Dedifferentiated amniotic fluid mesenchymal stem cell (primary cell): ENCODE measurements at regions not wholly inside any gene's neighbourhood (a gene's known extent, or its start where the extent isn't known, plus 50 kb on each side); places are given as distances from the start of the nearest gene placed in this dataset.
"Not testable (repeated sequence)": the region's sequence is repeated elsewhere in the genome, so short reads cannot be mapped to it uniquely, and the experiment has no call there.

Experiments
- DNase-seq: peaks from one replicate; pipeline ENCODE4 v3.0.0-alpha.2; 2016; ENCODE audit errors: extremely low spot score

DNA sequence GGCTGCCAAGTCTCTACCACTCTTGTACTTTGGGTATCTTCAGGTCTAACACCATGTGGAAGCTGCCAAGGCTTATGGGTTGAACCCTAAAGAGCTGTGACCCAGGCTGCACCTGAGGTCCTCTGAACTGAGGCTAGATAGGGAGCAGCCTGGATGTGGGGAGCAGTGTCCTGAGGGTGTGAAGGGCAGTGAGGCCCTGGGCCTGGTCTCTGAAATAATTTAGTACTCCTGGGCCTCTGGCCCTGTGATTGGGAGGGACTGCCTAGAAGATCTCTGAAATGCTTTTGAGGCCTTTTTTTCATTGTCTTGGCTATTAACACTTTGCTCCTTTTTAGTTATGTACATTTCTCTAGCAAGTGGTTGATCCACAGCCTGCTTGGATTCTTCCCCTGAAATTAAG is 847.2 kb upstream of the B3GALT2 start:
- no peak for DNase-seq

DNA sequence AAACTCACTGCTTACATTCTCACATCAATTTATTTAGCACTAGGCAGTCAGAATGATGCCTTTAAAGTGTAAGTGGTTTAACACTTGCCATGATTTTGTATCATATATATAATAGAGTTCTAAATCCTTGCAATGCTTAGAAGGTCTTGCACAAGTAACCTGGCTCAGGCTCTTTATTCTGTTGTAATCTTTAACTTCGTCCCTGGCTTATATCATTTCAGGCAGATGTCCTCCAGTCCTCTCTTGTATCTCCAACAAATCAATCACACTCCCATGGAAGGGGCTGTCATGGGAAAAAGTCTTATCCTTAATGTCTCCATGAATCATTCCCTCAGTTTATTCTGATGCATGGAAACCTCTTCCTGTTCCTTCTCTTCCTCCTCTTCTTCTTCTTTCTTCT is 841.6 kb upstream of the B3GALT2 start:
- DNase-seq, result no peak

DNA sequence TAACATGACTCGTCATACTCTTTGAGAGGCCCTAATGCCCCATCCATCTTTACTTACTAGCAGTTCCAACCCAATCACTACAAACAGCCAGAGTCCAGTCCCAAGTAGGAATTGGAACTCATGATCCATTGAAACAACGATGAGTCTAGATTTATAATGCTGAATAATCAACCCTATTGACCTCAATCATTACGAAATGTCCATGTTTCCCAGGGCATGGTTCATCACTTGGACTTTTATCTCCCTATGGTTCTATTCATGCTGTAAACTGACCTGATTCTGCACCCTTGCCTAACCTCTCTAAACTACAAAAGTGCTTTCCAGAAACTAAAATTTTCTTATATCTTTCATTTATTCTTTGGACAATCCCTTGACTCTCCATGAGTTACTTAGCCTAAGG is 840.0 kb upstream of the B3GALT2 start:
- no peak for DNase-seq

DNA sequence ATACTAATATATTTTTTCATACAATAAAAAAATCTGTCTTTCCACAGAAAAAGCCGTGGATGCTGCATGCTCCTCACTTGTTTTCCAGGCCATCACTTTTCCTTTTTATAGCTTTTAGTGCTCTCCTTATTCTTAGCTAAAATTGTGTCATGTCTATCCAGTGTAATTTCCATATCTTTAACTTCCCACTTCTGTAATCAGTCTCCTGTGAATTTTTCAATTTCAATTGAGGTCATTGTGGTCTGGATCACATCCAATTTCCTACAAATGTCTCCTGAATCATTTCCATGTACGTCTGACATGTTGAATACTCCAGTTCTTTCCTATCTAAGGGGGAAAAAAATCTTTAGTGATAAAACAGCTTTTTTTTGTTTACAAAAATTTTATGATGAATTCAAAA is 838.2 kb upstream of the B3GALT2 start:
- no peak for DNase-seq

DNA sequence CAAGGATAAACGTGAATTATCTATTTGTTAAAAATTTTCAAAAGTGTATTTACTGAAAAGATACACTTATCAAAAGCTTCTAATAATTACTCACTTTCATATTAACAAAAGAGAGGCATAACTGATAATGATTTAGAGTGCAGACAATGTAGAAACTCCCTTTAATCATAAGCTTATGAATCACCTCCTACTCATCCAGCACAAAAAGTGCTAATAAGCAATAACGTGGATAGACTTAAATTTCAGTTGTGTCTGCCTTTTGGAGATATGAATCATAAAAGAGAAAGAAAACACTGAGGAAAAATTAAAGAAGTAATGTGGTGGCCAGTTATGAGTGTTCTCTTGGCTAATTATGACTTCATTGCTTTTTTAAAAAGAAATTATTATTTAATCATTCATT is 827.6 kb upstream of the B3GALT2 start:
- DNase-seq, result no peak

DNA sequence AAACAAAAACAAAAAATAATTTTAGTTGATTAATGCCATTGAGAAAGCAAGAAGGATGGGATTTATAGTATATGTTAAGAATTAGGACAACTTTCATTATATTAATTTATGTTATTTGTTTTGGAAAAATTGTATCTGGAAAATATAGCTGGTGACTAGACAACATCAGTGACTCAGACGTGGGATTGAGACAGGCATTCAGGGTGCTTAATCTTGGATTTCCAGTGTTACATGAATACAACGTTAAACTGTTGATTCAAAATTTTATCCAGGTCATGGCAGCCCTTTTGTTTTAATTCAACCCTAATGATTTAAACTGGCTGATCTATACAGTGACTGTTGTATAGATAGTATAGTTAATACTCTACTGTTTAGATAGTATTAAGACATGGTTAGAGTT is 827.1 kb upstream of the B3GALT2 start:
- no peak for DNase-seq

DNA sequence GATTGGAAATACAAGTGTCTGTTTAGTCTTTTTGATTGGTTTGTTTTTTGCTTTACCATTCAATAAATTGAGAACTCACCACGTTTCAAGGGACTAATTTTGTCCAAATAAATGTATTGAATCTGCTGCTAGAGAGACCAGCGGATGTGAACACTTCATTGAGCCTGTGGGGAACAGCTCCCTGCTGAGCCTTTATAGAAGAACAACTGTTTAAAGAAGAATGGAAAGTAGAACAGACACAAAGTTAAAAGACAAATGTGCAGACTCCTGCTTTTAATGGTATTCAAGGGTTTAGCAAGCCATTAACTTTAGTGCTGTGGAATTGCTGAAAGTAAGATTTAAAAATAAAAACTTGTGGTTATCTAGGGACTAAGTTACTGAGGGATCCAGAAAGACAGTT is 817.7 kb upstream of the B3GALT2 start:
- no peak for DNase-seq

DNA sequence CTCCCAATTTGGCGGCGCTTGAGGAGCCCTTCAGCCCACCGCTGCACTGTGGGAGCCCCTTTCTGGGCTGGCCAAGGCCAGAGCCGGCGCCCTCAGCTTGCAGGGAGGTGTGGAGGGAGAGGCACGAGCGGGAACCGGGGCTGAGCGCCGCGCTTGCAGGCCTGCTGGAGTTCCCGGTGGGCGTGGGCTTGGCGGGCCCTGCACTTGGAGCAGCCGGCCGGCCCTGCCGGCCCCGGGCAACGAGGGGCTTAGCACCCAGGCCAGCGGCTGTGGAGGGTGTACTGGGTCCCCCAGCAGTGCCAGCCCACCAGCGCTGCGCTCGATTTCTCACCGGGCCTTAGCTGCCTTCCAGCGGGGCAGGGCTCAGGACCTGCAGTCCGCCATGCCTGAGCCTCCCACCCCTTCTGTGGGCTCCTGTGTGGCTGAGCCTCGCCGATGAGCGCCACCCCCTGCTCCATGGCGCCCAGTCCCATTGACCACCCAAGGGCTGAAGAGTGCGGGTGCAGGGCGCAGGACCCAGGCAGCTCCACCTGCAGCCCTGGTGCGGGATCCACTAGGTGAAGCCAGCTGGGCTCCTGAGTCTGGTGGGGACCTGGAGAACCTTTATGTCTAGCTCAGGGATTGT is 815.4 kb upstream of the B3GALT2 start:
- DNase-seq, result not testable (repeated sequence)

DNA sequence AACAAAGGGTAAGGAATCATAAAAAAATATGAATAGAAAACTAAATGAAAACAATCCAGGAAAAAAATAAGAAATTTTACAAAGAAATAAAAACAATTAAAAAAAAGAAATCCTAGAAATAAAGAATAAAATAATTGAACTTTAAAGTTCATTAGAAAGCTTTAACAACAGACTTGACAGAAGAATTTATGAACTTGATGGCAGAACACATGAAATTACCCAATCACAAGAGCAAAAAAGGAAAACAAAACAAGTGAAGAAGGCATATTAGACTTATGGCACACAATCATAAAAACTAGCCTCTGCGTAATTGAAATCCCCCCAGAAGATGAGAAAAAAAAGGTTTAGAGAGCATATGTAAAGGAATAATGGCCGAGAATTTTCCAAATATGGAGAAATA is 802.5 kb upstream of the B3GALT2 start:
- DNase-seq, result no peak

DNA sequence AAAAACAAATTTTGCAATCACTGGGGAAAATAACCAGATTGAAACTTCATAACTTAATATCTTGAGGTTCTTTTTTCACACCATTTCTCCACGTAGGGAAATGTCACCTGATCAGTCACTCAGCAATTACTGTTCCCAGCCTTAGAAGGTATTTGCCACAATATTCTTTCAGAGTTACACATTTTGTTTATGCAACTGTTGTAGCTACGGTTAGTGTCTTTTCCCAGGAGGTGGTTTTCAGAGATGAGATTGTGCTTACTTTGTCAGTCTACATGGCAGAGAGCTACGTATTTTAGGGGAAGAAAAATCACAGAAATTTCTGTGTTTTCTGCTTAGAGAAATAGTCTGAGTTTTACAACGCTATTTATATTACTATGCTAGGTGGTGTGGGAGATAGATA is 792.8 kb upstream of the B3GALT2 start:
- no peak for DNase-seq

DNA sequence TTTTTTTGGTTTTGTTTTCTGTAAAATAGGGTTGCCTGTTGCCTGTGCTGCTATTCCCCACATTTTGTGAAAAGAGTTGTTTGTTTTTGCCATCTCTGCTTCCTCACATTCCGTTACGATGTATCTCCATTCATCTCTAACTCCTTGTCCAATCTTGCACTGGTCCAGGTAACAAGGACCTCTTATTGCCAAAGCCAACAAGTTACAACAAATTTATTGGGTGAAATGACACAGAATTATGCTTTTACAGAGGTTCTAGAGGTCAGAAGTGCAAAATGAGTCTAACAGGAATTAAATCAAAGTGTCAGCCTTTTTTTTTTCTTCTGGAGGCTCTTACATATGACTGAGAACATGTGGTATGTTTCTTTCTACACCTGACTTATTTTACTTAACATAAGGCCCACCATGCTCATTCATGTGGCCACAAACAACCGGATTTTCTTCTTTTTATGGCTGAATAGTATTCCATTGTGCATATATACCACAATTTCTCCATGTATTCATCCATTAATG is 787.9 kb upstream of the B3GALT2 start:
- no peak for DNase-seq

DNA sequence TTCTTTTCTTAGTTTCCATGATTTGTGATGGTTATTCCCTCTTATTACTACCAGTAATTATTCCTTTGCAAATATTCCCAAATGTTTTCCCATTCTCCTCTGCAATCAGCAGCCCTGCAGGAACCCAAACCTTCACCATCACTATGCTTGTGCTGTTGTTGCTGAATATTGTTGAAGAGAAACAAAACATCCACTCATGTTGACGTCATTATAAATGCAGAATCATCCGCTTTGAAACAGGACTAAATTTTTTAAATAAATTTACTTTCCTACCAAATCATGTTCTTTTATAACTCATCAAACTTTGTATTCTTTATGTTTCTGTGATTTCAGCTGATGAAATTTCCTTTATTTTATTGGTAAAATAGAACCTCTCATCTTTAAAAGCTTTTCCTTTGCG is 787.0 kb upstream of the B3GALT2 start:
- no peak for DNase-seq

DNA sequence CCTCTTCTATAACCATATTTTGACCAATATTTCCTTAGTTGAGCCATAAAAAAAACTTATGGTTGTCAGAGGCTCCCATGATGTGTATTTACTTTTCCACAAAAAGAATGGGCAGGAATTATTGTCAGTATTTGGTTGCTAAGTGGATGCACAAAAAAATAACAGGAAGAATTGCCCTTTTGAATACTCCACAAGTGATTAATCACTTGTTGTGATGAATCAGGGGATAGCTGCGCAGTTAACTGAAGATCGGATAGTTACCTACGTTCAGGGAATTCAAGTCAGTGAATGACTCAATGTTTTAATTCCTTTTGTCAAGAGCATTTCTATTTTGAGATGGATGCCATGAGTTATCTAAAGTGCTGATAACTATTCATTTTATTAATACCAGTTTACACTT is 785.2 kb upstream of the B3GALT2 start:
- no peak for DNase-seq

DNA sequence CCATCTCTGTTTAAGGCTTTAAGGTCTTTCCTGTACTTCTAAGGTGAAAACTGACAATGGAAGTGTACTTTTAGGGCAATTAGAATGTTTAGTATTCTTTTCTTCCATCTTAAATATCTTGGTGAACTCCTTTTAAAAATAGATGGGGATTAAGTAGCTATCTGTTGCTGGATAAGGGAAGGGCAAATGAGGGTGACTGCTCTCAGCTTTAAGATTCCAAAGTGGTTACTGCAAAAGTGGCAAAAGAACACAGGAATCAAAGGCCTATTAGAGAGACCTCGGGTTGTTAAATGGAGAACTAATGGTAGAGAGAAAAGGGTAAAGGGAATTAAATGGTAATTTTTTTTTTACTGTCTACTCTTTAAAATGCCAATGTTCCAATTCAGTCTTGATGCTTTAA is 774.1 kb upstream of the B3GALT2 start:
- no peak for DNase-seq

DNA sequence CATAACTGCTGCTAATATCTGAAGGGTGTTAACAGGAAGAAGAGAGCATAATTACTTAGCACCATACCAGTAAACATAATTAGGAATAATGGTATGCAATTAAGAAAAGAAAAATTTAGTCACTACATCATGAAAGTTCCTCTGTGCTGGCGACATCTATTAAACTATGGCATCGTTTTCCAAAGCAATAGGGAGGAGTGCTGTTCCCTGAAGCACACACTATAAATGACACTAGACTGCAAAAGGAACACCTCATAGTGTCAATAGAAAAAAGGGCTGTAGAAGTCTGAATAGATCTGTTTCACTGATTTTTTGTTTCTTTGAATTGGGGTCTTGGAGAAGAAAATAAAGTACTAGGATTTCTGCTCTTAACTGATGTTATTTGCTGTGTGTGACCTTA is 773.6 kb upstream of the B3GALT2 start:
- no peak for DNase-seq

DNA sequence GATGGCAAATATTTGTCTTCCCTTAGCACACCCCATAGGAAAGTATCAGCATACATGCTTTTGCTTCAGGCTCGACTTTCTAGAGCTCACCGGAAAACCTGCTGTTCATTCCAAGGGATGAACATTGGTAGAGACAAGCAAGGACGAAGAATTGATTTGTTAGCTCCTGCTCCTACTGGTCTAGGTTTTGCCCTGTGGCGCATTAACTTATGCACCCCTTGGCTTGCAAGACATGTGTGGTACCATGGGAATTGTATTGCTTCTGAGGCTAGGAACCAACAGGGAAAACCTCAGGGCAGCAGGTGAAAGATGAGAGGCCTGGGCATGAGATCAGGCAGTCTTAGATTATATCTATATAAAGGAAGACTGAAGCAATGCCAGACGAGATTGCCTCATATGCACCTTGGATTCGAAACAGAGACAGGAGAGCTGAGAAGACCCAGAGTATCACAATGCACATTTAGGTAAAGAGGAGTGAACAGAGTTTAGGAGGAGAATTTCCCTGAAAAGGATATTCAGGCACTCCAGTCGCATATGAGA is 771.2 kb upstream of the B3GALT2 start:
- DNase-seq, result no peak

DNA sequence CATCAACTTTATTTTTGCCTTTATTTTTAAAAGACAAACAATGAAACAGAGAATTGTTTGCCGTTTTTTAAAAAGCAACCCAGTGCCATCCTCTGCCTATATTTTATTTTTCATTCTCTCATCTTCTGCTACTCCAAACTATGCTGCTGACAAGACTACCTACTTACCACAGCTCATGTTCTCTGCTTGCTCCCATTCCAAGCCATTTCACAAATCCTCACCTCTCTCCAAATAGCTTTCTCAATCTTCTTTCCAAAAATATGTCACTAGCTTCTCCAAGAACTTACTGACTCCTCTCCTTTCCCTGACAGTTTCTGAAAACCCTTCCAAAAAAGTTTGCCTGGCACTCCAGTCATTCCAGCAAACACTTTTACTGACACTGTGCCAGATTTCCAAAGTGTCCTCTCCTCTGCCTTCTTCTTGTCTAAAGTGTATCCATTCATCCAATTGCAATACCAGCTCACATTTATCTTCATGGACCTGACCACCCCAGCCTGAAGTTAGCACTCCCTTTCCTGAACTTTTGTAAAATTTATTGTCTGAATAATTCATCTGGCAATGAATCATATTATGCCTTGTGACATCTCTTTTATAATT is 766.5 kb upstream of the B3GALT2 start:
- DNase-seq, result no peak

DNA sequence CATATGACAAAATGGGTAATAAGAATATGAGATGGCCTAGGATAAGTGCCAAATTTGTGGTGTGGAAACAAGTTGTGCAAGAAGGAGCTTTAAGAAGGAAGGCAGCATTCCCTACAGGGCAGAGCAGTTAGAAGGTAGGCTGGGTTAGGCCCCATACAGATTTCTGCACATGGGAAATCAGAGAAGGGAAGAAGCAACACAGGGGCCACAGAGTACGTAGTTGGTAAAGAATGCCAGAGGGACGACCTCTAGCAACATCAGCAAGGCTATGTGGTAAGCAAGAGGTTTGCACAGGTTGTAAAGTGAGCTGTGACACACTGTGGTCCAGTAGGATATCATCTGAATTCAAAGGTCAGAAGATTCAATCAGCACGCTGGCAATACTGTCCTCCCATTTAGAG is 765.6 kb upstream of the B3GALT2 start:
- no peak for DNase-seq

DNA sequence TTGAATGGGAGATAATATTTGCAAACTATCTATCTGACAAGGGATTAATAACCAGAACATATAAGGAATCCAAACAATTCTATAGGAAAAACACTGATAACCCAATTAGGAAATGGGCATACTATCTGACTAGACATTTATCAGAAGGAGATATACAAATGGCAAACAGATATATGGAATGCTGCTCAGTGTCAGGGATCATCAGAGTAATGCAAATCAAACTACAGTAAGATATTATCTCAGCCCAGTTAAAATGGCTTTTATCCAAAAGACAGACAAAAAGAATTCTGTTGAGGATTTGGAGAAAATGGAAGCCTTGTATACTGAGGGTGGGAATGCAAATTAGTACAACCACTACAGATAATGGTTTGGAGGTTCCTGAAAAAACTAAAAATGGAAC is 758.0 kb upstream of the B3GALT2 start:
- DNase-seq, result no peak

DNA sequence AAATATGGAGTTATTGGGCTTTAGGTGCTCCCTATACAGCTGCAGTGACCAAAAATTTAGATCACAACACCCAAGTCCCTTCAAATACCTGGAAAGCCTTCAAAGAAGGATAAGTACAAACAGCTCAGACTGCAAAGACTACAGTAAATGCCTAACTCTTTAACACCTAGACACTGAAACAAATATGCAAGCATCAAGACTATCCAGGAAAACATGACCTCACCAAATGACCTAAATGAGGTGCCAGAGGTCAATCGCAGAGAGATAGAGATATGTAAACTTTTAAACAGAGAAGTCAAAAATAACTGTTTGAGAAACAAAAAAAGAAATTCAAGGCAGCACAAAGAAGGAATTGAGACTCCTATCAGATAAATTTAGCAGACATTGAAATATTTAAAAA is 753.8 kb upstream of the B3GALT2 start:
- DNase-seq, result no peak

DNA sequence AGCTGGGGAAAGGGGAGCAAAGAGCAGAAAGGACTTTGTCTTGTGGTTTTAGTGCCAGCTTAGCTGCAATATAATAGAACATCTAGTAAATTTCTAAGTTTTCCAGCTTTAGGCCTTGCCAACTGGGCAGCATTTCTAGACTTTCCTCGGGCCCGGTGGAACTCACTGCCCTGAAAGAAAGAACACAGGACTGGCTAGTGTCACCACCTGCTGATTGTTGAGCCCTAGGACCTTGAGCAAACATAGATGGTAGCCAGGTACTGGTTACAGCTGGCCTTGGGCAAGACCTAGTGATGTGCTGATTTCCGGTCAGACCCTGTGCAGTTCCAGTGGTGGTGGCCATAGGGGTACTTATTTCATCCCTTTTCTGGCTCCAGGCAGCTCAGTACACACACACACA is 753.2 kb upstream of the B3GALT2 start:
- no peak for DNase-seq

DNA sequence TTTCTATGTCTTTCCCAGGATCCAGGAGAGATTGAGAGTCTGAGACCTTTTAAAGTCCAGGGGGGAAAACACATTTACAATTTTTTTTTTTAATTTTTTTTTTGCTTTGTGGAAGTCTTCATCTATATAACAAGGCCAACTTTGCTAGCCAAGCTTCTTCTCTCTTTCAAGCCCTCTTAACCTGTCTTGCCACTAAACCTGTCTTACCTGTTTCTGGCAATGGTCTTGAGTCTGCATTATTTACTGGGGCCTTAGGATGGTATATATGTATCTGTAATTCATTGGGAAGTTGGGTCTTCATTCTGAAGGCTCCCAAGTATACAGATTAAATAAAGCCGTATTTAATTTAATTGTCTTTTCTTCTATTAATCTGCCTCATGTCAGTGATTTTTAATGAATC is 750.9 kb upstream of the B3GALT2 start:
- DNase-seq, result no peak

DNA sequence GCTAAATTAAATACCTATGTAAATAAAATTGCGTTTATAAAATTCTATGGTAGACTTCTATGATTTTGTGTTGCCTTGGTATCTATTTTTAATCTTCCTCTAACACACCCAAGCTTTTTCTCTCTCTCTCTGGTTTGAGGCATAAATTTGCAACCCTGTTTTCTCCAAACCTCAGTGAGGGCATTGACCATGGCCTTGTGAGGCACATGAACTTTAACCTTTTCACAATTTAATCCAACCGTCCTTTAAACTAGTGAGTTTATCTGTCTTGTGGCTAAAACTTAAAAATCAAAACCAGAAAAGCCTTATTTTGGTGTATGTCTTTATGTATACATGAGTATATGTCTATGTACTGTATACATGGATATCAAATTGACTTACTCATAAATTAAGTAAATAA is 746.6 kb upstream of the B3GALT2 start:
- DNase-seq, result no peak

DNA sequence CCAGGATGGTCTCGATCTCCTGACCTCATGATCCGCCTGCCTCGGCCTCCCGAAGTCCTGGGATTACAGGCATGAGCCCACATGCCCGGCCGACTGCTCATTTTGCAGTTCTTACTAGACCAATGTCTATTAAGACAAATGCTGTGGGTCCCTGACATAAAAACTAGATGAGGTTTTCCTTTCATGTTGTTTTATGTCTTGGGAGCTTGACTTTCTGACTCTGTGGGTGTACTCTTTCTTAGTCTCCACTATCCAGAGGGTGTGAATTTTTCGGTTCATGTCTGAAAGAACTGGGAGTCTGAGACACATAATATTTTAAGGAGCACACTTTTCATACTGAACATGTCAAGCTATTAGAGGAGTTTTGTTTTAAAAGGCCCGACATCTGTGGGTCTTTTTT is 744.9 kb upstream of the B3GALT2 start:
- DNase-seq, result no peak
